LNCaP clone FGC (cell line): ENCODE measurements at regions not wholly inside any gene's neighbourhood (a gene's known extent, or its start where the extent isn't known, plus 50 kb on each side); places are given as distances from the start of the nearest gene placed in this dataset.

Experiments used
- DNase-seq: peaks from one replicate; pipeline ENCODE4 v3.0.0-alpha.2; 2011; ENCODE audit warnings: low read depth
- H3K4me3 ChIP-seq: 2 replicates; pipeline ENCODE4 v1.5.1; 2011; ENCODE audit warnings: mild to moderate bottlenecking, low read depth, low read length, control low read depth
- TF ChIP-seq, protein P1 (sequence below): IDR thresholded peaks from 2 replicates; pipeline ENCODE4 v1.5.1; 2012; ENCODE audit warnings: mild to moderate bottlenecking; ENCODE audit not compliant: control insufficient read depth, insufficient read depth; ENCODE audit errors: extremely low read depth

DNA sequence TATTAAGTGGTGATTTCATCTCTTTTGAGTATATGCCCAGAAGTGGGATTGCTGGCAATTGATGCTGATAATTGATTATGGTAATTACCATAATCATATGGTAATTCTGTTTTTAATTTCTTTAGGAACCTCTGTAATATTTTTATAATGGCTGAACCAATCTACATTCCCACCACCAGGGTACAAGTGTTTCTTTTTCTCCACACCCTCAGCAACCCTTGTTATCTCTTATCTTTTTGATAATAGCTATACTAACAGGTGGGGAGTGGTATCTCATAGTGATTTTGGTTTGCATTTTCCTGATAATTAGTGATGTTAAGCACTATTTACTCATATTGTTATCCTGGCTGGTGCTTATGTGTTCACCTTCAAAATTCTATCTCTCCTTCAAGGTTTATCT lies 212.6 kb downstream of the FMR1NB start:
- TF ChIP-seq, protein P1, sequence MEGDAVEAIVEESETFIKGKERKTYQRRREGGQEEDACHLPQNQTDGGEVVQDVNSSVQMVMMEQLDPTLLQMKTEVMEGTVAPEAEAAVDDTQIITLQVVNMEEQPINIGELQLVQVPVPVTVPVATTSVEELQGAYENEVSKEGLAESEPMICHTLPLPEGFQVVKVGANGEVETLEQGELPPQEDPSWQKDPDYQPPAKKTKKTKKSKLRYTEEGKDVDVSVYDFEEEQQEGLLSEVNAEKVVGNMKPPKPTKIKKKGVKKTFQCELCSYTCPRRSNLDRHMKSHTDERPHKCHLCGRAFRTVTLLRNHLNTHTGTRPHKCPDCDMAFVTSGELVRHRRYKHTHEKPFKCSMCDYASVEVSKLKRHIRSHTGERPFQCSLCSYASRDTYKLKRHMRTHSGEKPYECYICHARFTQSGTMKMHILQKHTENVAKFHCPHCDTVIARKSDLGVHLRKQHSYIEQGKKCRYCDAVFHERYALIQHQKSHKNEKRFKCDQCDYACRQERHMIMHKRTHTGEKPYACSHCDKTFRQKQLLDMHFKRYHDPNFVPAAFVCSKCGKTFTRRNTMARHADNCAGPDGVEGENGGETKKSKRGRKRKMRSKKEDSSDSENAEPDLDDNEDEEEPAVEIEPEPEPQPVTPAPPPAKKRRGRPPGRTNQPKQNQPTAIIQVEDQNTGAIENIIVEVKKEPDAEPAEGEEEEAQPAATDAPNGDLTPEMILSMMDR: no peak
- no peak overlapping the region for H3K4me3 ChIP-seq
- no peak for DNase-seq

DNA sequence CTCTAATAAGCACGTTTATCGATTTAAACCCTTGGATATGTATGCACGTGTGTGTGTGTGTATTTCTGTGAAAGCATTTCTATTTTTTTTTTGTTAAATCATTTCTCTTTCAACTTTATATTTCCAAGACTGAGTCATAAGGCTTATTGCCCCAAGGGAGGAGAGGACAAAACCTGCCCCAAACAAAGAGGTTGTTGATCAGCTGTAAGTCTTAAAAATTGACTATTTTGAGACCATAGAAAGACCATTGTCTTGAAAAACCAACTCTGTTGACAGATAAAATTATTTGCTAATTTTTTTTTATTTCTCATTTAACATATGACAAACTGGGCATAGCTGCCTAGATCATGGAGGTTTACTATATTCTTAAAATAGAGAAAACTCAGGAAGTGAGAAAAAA lies 222.4 kb downstream of the FMR1NB start:
- no peak for DNase-seq
- no peak overlapping the region for H3K4me3 ChIP-seq
- TF ChIP-seq, protein P1: no peak

DNA sequence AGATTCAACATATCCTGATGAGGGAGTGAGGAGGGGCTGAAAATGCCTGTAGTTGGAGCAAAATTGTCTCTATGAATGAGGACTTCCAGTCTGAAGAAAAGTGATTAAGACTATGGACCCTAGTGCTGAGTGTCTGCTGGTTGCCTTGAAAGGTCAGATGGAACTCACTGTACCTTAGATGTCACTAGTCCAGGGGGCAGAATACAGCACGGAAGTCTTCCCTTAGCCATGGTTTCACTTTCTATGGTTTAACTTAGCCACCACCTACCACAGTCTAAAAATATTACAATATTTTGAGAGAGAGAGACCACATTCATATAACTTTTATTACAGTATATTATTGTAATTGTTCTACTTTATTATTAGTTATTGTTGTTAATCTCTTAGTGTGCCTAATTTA lies 223.1 kb downstream of the FMR1NB start:
- H3K4me3 ChIP-seq: no peak overlapping the region

DNA sequence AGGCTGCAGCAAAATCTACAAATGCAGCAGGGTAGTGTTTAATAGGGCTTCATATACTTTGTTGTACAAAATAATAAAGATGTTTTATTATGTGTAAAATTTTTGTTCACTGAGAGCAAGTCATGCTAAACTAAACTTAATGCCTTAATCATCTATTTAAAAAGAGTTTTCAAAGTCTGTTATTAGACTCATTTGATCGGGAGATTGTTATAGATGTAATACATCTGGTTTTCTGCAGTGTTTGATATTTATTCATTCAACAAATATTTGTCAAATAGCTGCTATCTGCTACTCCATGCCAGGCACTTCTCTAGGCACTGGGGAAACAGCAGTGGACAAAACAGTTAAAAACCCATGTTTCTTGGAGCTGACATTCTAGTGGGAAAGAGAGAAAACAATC lies 233.6 kb downstream of the FMR1NB start:
- no peak overlapping the region for H3K4me3 ChIP-seq
- TF ChIP-seq, protein P1: no peak
- DNase-seq: no peak

More for the DNA sequence above, 223.1 kb downstream of the FMR1NB start:
- TF ChIP-seq, protein P1: no peak
- DNase-seq: no peak

DNA sequence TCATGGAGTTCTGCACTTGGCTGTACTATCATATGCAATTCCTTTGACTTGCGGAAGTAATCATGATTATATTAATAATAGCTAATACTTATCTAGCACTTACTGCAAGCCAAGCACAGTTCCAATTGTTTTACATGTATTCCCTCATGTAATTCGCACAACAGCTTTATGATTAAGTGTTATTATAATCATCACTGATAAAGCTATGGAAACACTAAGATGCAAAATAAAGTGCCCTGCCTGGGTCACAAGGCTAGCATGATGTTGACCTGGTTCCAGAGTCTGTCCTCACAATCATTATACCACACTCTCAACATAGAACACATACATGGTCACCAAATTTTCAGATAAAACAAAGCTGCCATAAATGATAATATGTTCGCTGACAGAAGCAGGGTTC lies 234.6 kb downstream of the FMR1NB start:
- DNase-seq: no peak
- H3K4me3 ChIP-seq: no peak overlapping the region
- TF ChIP-seq, protein P1: no peak

DNA sequence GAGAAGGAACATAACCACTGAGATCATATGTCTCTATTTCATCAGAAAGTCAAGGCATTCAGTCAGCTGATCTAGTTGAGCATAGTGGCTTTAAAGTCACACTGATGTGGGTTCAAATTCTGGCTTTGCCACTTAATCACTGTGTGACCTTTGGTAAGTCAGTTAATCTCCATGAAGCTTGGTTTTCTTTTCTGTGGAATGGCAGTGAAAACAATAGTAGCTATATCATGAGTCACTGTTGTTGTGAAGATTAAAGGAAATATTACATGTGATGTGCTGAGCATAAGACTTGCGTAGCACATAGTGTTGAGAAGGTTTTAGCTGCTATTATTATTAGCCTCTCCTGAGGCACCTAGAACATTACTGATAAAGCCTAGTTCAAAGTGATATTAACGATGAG lies 242.2 kb downstream of the FMR1NB start:
- no peak for DNase-seq
- no peak overlapping the region for H3K4me3 ChIP-seq
- TF ChIP-seq, protein P1: no peak

DNA sequence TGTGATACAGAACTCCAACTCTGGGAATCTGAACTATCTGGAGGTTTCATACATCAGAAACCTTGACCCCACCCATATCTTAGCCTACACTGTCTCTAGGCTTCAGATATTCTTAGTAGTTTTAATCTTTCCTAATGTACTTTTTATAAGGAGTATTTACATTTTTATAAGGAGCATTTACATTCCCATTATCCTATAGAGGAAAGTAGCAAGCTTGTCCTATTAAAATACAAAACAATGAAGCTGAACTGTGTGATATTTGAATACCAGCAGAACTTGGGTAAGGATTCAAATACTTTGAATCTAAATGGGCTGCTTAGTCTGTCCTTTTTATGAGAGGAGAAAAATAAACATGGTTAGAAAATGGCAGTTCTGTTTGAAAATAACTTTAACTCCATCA lies 247.4 kb downstream of the FMR1NB start:
- DNase-seq: no peak
- no peak overlapping the region for H3K4me3 ChIP-seq
- TF ChIP-seq, protein P1: no peak
